SIG-M5 treated with dmso at 0.1 percent for 504 hours (cell line): ENCODE measurements at regions not wholly inside any gene's neighbourhood (a gene's known extent, or its start where the extent isn't known, plus 50 kb on each side); places are given as distances from the start of the nearest gene placed in this dataset.
"Not testable (repeated sequence)": the region's sequence is repeated elsewhere in the genome, so short reads cannot be mapped to it uniquely, and the experiment has no call there.

Source experiments
- DNase-seq: peaks from one replicate; lab custom pipeline; 2025; ENCODE audit not compliant: unreplicated experiment; lab: John Stamatoyannopoulos, UW

GRCh38 chr5:17034992-17035391 is 98.9 kb upstream of the MYO10 start:
- not testable (repeated sequence) for DNase-seq

GRCh38 chr5:17037751-17038150 is 101.7 kb upstream of the MYO10 start:
- DNase-seq: no peak

GRCh38 chr5:17039170-17039569 is 103.1 kb upstream of the MYO10 start:
- DNase-seq: no peak

GRCh38 chr5:17042041-17042440 is 106.0 kb upstream of the MYO10 start:
- DNase-seq: no peak

GRCh38 chr5:17046320-17046719 is 110.2 kb upstream of the MYO10 start:
- DNase-seq: no peak

- DNase-seq: no peak
Measured at GRCh38 chr5:17050236-17050635, 114.1 kb upstream of the MYO10 start.

GRCh38 chr5:17054911-17055310 is 118.8 kb upstream of the MYO10 start:
- no peak for DNase-seq

- no peak for DNase-seq
Measured at GRCh38 chr5:17056141-17056631, 120.1 kb upstream of the MYO10 start.

GRCh38 chr5:17058438-17058837 is 122.3 kb upstream of the MYO10 start:
- DNase-seq: no peak

- no peak for DNase-seq
Measured at GRCh38 chr5:17061973-17062470, 125.9 kb upstream of the MYO10 start.

- not testable (repeated sequence) for DNase-seq
Measured at GRCh38 chr5:17062741-17063140, 126.7 kb upstream of the MYO10 start.

- no peak for DNase-seq
Measured at GRCh38 chr5:17064241-17064640, 128.2 kb upstream of the MYO10 start.

GRCh38 chr5:17065458-17065857 is 129.4 kb upstream of the MYO10 start:
- no peak for DNase-seq

- not testable (repeated sequence) for DNase-seq
Measured at GRCh38 chr5:17066026-17066425, 129.9 kb upstream of the MYO10 start.

- no peak for DNase-seq
Measured at GRCh38 chr5:17067657-17068392, 131.7 kb upstream of the MYO10 start.

GRCh38 chr5:17069995-17070511 is 134.0 kb upstream of the MYO10 start:
- no peak for DNase-seq

- no peak for DNase-seq
Measured at GRCh38 chr5:17070647-17071046, 134.6 kb upstream of the MYO10 start.

GRCh38 chr5:17075236-17075635 is 139.1 kb upstream of the MYO10 start:
- no peak for DNase-seq

- DNase-seq: no peak
Measured at GRCh38 chr5:17076272-17076671, 140.2 kb upstream of the MYO10 start.

- no peak for DNase-seq
Measured at GRCh38 chr5:17077440-17078233, 139.8 kb upstream of the BASP1 start.

- no peak for DNase-seq
Measured at GRCh38 chr5:17079562-17079961, 137.9 kb upstream of the BASP1 start.

GRCh38 chr5:17080361-17080760 is 137.1 kb upstream of the BASP1 start:
- DNase-seq: no peak
